Liver (tissue), 8 donors: ENCODE measurements at regions not wholly inside any gene's neighbourhood (a gene's known extent, or its start where the extent isn't known, plus 50 kb on each side); places are given as distances from the start of the nearest gene placed in this dataset.

Experiments used
- DNase-seq: peaks from one replicate; pipeline ENCODE4 v3.0.0-alpha.2; 2017; ENCODE audit warnings: low spot score
- H3K27ac ChIP-seq, 2 donors: one replicate each; pipeline ENCODE4 v1.7.0; 2013; ENCODE audit warnings: inconsistent platforms in 2 of 2, low read length in 2 of 2, control low read depth in 1 of 2, low read depth in 1 of 2, mild to moderate bottlenecking in 1 of 2
- H3K27me3 ChIP-seq, 4 donors: one replicate each; pipeline versions ENCODE4 v1.6.1 to v1.7.0; 2013; ENCODE audit warnings: low read length in 3 of 4, inconsistent platforms in 1 of 4, mild to moderate bottlenecking in 1 of 4, moderate library complexity in 1 of 4; ENCODE audit not compliant: control insufficient read depth in 4 of 4, insufficient read depth in 4 of 4
- H3K36me3 ChIP-seq, 4 donors: one replicate each; pipeline versions ENCODE4 v1.6.1 to v1.7.0; 2013; ENCODE audit warnings: low read length in 3 of 4, mild to moderate bottlenecking in 3 of 4, low read depth in 1 of 4, moderate library complexity in 1 of 4; ENCODE audit not compliant: control insufficient read depth in 4 of 4, insufficient read depth in 3 of 4
- H3K4me1 ChIP-seq, 4 donors: one replicate each; pipeline versions ENCODE4 v1.6.1 to v1.7.0; 2013; ENCODE audit warnings: low read length in 3 of 4, mild to moderate bottlenecking in 3 of 4, moderate library complexity in 1 of 4; ENCODE audit not compliant: control insufficient read depth in 4 of 4, insufficient read depth in 4 of 4
- H3K4me3 ChIP-seq, 3 donors: one replicate each; pipeline versions ENCODE4 v1.6.1 to v1.7.0; 2013; ENCODE audit warnings: low read length in 3 of 3, control low read depth in 1 of 3, low read depth in 1 of 3, mild to moderate bottlenecking in 1 of 3
- H3K9ac ChIP-seq, 2 donors: one replicate each; pipeline ENCODE4 v1.7.0; 2013; ENCODE audit warnings: low read length in 2 of 2, mild to moderate bottlenecking in 2 of 2, moderate library complexity in 2 of 2, control low read depth in 1 of 2, low read depth in 1 of 2
- H3K9me3 ChIP-seq, 4 donors: one replicate each; pipeline versions ENCODE4 v1.6.1 to v1.7.0; 2013; ENCODE audit warnings: low read length in 3 of 4; ENCODE audit not compliant: control insufficient read depth in 4 of 4
- EGR1 ChIP-seq, 2 donors: IDR thresholded peaks; 2 replicates each; pipeline ENCODE4 v1.6.1; 2016 to 2018; ENCODE audit warnings: antibody characterized with exemption in 2 of 2, low read depth in 2 of 2
- FOXA1 ChIP-seq: IDR thresholded peaks from 2 replicates; pipeline ENCODE4 v1.6.1; 2016; ENCODE audit warnings: antibody characterized with exemption
- FOXA2 ChIP-seq: IDR thresholded peaks from 2 replicates; pipeline ENCODE4 v1.6.1; 2016; ENCODE audit warnings: antibody characterized with exemption
- GABPA ChIP-seq, 2 donors: IDR thresholded peaks in 1 of 2; conservative IDR thresholded peaks in 1 of 2; 2 replicates each; pipeline ENCODE4 v1.6.1; 2016; ENCODE audit warnings: antibody characterized with exemption in 2 of 2, mild to moderate bottlenecking in 1 of 2, moderate library complexity in 1 of 2
- HNF4G ChIP-seq: IDR thresholded peaks from 2 replicates; pipeline ENCODE4 v1.6.1; 2016; ENCODE audit warnings: antibody characterized with exemption
- JUND ChIP-seq, 2 donors: IDR thresholded peaks; 2 replicates each; pipeline ENCODE4 v1.6.1; 2016; ENCODE audit warnings: antibody characterized with exemption in 2 of 2
- NR2F2 ChIP-seq: IDR thresholded peaks from 2 replicates; pipeline ENCODE4 v1.6.1; 2016; ENCODE audit warnings: antibody characterized with exemption
- RAD21 ChIP-seq, 2 donors: IDR thresholded peaks; 2 replicates each; pipeline ENCODE4 v1.6.1; 2016; ENCODE audit warnings: antibody characterized with exemption in 2 of 2, mild to moderate bottlenecking in 2 of 2
- RXRA ChIP-seq, 2 donors: IDR thresholded peaks; 2 replicates each; pipeline ENCODE4 v1.6.1; 2017 to 2018; ENCODE audit warnings: antibody characterized with exemption in 2 of 2, mild to moderate bottlenecking in 1 of 2
- SP1 ChIP-seq: IDR thresholded peaks from 2 replicates; pipeline ENCODE4 v1.6.1; 2018; ENCODE audit warnings: antibody characterized with exemption, mild to moderate bottlenecking
- TAF1 ChIP-seq: conservative IDR thresholded peaks from 2 replicates; pipeline ENCODE4 v1.6.1; 2016; ENCODE audit warnings: antibody characterized with exemption, mild to moderate bottlenecking
- YY1 ChIP-seq: IDR thresholded peaks from 2 replicates; pipeline ENCODE4 v1.6.1; 2016; ENCODE audit warnings: antibody characterized with exemption, mild to moderate bottlenecking
- WGBS: extraction: QIAGEN DNeasy Blood & Tissue Kit; methylation state at CpG from one replicate; pipeline ENCODE4 v1.1.7; 2013; 5-methylcytosine and 5-hydroxymethylcytosine counted together
- TF ChIP-seq, protein P1 (sequence below): IDR thresholded peaks from 2 replicates; pipeline ENCODE4 v1.6.1; 2016; ENCODE audit warnings: antibody characterized with exemption
- TF ChIP-seq, protein P2 (sequence below): fragments of 150-350 bp; IDR thresholded peaks from 2 replicates; pipeline ENCODE4 v1.5.1; 2017; ENCODE audit warnings: improper control_type of control experiment, low read depth, low read length; ENCODE audit not compliant: missing input control
- TF ChIP-seq, protein P3 (sequence below): IDR thresholded peaks from 2 replicates; pipeline ENCODE4 v1.6.1; 2016; ENCODE audit warnings: antibody characterized with exemption
- TF ChIP-seq, protein P4 (sequence below): IDR thresholded peaks from 2 replicates; pipeline ENCODE4 v1.6.1; 2016; ENCODE audit warnings: antibody characterized with exemption
- TF ChIP-seq, protein P5 (sequence below): IDR thresholded peaks from 2 replicates; pipeline ENCODE4 v1.6.1; 2016; ENCODE audit warnings: antibody characterized with exemption, mild to moderate bottlenecking
- donor health status: healthy.
- donor health status: healthy.
- donor health status: healthy.
- donor health status: healthy.
- donor health status: healthy.

DNA sequence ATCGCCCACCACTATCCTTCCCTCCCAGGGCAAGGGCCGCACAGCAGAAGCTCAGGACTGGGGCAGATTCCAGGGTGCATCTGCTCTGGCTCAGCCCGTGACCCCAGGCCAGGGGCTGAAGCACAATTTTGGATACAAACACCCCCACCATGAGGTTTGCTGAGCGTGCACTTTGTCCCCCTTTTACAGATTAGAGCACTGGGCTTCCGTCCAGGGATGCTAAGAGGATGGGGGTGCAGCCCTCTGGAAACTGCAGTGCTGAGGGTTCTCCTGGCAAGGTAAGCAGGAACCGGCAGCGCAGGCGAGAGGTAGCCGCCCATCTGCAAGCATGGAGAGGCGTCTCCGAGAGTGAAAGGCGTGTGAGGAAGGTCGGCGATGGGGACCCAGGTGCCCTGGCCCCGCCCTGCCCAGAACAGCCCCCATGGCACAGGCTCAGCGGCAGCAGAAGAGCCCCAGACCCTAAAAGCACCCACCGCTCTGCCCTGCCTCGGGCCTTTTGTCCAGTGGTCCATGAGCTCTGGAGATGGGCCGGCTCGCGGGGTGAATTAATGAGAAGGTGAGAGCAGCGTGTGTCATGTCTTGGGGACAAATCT lies 54.5 kb upstream of the OLFM1 start (continued):
- TF ChIP-seq YY1: no peak

DNA sequence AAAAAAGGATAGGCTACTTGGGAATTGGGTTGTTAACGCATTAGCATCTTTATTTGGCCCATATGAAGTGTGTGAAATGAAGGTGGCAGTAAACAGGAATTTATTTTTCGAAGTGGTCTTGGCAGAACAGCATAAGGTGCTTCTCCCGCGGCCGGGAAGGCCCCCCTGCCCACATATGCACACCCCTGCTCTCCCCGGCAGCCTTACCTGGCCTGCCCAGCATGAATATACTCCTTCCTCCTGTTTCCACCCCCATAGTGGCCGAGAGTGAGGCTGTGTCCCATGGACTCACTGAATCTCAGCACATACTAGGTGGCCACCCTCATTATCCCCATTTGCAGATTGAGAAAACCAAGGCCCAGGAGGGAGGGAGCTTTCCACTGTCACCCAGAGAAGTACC lies 54.0 kb upstream of the OLFM1 start:
- Histone ChIP-seq H3K36me3 (no peaks in the 10 kb centered on the region), H3K9me3 (no peaks in the 10 kb centered on the region), H3K4me3 (no peak overlapping the region), H3K27me3 (peaks cover 0 to 7% (median 0%) of the 10 kb centered on the region in 4 donors), H3K27ac (no peak overlapping the region), H3K9ac (no peak overlapping the region), H3K4me1 (no peaks in the 10 kb centered on the region)
- WGBS: 74% methylated on average over 7 of the region's 7 CpGs
- DNase-seq: no peak
- TF ChIP-seq, protein P1, sequence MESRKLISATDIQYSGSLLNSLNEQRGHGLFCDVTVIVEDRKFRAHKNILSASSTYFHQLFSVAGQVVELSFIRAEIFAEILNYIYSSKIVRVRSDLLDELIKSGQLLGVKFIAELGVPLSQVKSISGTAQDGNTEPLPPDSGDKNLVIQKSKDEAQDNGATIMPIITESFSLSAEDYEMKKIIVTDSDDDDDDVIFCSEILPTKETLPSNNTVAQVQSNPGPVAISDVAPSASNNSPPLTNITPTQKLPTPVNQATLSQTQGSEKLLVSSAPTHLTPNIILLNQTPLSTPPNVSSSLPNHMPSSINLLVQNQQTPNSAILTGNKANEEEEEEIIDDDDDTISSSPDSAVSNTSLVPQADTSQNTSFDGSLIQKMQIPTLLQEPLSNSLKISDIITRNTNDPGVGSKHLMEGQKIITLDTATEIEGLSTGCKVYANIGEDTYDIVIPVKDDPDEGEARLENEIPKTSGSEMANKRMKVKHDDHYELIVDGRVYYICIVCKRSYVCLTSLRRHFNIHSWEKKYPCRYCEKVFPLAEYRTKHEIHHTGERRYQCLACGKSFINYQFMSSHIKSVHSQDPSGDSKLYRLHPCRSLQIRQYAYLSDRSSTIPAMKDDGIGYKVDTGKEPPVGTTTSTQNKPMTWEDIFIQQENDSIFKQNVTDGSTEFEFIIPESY: no peak
- TF ChIP-seq NR2F2 (no peak), TAF1 (no peak), HNF4G (no peak), JUND (IDR thresholded peaks at IDR 0.05) (no peak), SP1 (no peak), GABPA (IDR thresholded peaks at IDR 0.05 in 1 of 2, conservative IDR thresholded peaks at IDR 0.05 in 1 of 2) (no peak), EGR1 (IDR thresholded peaks at IDR 0.05; ENCODE audit: low read depth in 2 of 2) (no peak), FOXA2 (no peak), RAD21 (IDR thresholded peaks at IDR 0.05) (no peak), YY1 (no peak), RXRA (IDR thresholded peaks at IDR 0.05) (no peak), FOXA1 (no peak)
- TF ChIP-seq, protein P2, sequence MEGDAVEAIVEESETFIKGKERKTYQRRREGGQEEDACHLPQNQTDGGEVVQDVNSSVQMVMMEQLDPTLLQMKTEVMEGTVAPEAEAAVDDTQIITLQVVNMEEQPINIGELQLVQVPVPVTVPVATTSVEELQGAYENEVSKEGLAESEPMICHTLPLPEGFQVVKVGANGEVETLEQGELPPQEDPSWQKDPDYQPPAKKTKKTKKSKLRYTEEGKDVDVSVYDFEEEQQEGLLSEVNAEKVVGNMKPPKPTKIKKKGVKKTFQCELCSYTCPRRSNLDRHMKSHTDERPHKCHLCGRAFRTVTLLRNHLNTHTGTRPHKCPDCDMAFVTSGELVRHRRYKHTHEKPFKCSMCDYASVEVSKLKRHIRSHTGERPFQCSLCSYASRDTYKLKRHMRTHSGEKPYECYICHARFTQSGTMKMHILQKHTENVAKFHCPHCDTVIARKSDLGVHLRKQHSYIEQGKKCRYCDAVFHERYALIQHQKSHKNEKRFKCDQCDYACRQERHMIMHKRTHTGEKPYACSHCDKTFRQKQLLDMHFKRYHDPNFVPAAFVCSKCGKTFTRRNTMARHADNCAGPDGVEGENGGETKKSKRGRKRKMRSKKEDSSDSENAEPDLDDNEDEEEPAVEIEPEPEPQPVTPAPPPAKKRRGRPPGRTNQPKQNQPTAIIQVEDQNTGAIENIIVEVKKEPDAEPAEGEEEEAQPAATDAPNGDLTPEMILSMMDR: no peak
- TF ChIP-seq, protein P3, sequence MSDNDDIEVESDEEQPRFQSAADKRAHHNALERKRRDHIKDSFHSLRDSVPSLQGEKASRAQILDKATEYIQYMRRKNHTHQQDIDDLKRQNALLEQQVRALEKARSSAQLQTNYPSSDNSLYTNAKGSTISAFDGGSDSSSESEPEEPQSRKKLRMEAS: no peak
- TF ChIP-seq, protein P4, sequence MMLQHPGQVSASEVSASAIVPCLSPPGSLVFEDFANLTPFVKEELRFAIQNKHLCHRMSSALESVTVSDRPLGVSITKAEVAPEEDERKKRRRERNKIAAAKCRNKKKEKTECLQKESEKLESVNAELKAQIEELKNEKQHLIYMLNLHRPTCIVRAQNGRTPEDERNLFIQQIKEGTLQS: no peak
- TF ChIP-seq, protein P5, sequence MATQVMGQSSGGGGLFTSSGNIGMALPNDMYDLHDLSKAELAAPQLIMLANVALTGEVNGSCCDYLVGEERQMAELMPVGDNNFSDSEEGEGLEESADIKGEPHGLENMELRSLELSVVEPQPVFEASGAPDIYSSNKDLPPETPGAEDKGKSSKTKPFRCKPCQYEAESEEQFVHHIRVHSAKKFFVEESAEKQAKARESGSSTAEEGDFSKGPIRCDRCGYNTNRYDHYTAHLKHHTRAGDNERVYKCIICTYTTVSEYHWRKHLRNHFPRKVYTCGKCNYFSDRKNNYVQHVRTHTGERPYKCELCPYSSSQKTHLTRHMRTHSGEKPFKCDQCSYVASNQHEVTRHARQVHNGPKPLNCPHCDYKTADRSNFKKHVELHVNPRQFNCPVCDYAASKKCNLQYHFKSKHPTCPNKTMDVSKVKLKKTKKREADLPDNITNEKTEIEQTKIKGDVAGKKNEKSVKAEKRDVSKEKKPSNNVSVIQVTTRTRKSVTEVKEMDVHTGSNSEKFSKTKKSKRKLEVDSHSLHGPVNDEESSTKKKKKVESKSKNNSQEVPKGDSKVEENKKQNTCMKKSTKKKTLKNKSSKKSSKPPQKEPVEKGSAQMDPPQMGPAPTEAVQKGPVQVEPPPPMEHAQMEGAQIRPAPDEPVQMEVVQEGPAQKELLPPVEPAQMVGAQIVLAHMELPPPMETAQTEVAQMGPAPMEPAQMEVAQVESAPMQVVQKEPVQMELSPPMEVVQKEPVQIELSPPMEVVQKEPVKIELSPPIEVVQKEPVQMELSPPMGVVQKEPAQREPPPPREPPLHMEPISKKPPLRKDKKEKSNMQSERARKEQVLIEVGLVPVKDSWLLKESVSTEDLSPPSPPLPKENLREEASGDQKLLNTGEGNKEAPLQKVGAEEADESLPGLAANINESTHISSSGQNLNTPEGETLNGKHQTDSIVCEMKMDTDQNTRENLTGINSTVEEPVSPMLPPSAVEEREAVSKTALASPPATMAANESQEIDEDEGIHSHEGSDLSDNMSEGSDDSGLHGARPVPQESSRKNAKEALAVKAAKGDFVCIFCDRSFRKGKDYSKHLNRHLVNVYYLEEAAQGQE: no peak
